ENCODE measurements at regions not wholly inside any gene's neighbourhood (a gene's known extent, or its start where the extent isn't known, plus 50 kb on each side); places are given as distances from the start of the nearest gene placed in this dataset.

DNA sequence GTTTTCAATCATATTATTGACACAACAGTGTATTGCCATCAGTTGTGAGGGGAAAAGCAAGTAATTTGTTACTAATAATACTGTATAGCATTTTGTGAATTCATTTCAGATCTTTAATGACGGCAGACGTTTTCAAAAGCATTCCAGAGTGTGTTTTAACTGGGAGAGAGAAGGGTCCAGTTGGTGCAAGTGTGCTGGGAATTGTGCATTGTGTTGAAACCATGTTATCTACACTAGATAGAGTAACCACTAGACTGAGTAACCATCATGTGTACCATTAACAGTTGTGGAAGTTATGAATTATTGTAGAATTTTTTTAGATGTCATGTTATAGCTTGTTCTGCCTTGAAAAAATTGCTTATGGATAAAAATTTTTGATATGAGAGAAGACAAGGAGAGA is 104.5 kb upstream of the VEGFC start:
- TF ChIP-seq EZH2 (IDR thresholded peaks at IDR 0.05) (no peak), POLR2AphosphoS5 (IDR thresholded peaks at IDR 0.05; ENCODE audit: borderline replicate concordance, low read depth, low read length) (no peak)
